CD14-positive monocyte (primary cell): ENCODE measurements at regions not wholly inside any gene's neighbourhood (a gene's known extent, or its start where the extent isn't known, plus 50 kb on each side); places are given as distances from the start of the nearest gene placed in this dataset.

Source experiments
- DNase-seq, 3 donors: peaks; one replicate each; pipeline ENCODE4 v3.0.0-alpha.2; 2011 to 2022
- H2AFZ ChIP-seq: 2 replicates; pipeline ENCODE4 v1.6.0; 2012; ENCODE audit warnings: mild to moderate bottlenecking, low read depth, low read length, inconsistent platforms; ENCODE audit not compliant: insufficient read depth, poor library complexity, severe bottlenecking
- H3K27ac ChIP-seq, 2 donors: 1 replicate in 1 of 2; 2 replicates in 1 of 2; pipeline ENCODE4 v1.5.1; 2012 to 2013; ENCODE audit warnings: low read length in 2 of 2, control low read depth in 1 of 2, inconsistent platforms in 1 of 2, low read depth in 1 of 2, mild to moderate bottlenecking in 1 of 2
- H3K27me3 ChIP-seq, 2 donors: one replicate each; pipeline versions ENCODE4 v1.6.0 to v1.6.1; 2011 to 2013; ENCODE audit warnings: low read length in 2 of 2; ENCODE audit not compliant: control insufficient read depth in 2 of 2, insufficient read depth in 2 of 2
- H3K36me3 ChIP-seq, 2 donors: replicated peaks in 1 of 2; 1 replicate in 1 of 2; 2 replicates in 1 of 2; pipeline versions ENCODE4 v1.5.1 to v1.6.1; 2012 to 2013; ENCODE audit warnings: low read length in 2 of 2, control low read depth in 1 of 2, inconsistent platforms in 1 of 2, mild to moderate bottlenecking in 1 of 2; ENCODE audit not compliant: insufficient read depth in 2 of 2, control insufficient read depth in 1 of 2
- H3K4me1 ChIP-seq, 2 donors: 1 replicate in 1 of 2; 2 replicates in 1 of 2; pipeline versions ENCODE4 v1.5.1 to v1.6.1; 2012 to 2013; ENCODE audit warnings: low read length in 2 of 2, control low read depth in 1 of 2, inconsistent platforms in 1 of 2, mild to moderate bottlenecking in 1 of 2, moderate library complexity in 1 of 2; ENCODE audit not compliant: insufficient read depth in 2 of 2, control insufficient read depth in 1 of 2
- H3K4me2 ChIP-seq: replicated peaks from 2 replicates; pipeline ENCODE3; 2012; ENCODE audit warnings: low read length, moderate library complexity, mild to moderate bottlenecking; ENCODE audit not compliant: poor library complexity, severe bottlenecking; ENCODE audit errors: extremely low read depth
- H3K4me3 ChIP-seq, 3 experiments: fragments of 200-600 bp in 1 of 3; sonication (generic) in 1 of 3; replicated peaks in 1 of 3; 1 replicate in 2 of 3; 2 replicates in 1 of 3; pipeline ENCODE4 v1.5.1; 2011 to 2013; ENCODE audit warnings: low read length in 3 of 3, mild to moderate bottlenecking in 3 of 3, control low read depth in 2 of 3, low read depth in 2 of 3, inconsistent platforms in 1 of 3, moderate library complexity in 1 of 3
- H3K79me2 ChIP-seq: 2 replicates; pipeline ENCODE4 v1.6.0; 2012; ENCODE audit warnings: mild to moderate bottlenecking, control low read depth, inconsistent platforms, low read length, moderate library complexity; ENCODE audit not compliant: insufficient read depth
- H3K9ac ChIP-seq: 2 replicates; pipeline ENCODE4 v1.6.0; 2017; ENCODE audit warnings: low read length, mild to moderate bottlenecking; ENCODE audit not compliant: insufficient read depth, poor library complexity, severe bottlenecking
- H3K9me3 ChIP-seq, 2 donors: replicated peaks in 1 of 2; 1 replicate in 1 of 2; 2 replicates in 1 of 2; pipeline versions ENCODE4 v1.5.1 to v1.6.1; 2012 to 2013; ENCODE audit warnings: low read length in 2 of 2, control low read depth in 1 of 2; ENCODE audit not compliant: control insufficient read depth in 1 of 2, insufficient read depth in 1 of 2
- H4K20me1 ChIP-seq: 2 replicates; pipeline ENCODE4 v1.6.0; 2012; ENCODE audit warnings: mild to moderate bottlenecking, low read length, control low read depth, moderate library complexity; ENCODE audit not compliant: insufficient read depth
- H3K27ac Mint-ChIP-seq, 7 donors: one replicate each; pipeline ENCODE4 v1.8.0; 2020; ENCODE audit warnings: mild to moderate bottlenecking in 7 of 7, mixed read lengths in 7 of 7, moderate library complexity in 6 of 7, inconsistent platforms in 2 of 7
- H3K27me3 Mint-ChIP-seq, 3 donors: one replicate each; pipeline ENCODE4 v1.8.0; 2021 to 2022; ENCODE audit warnings: low read depth in 3 of 3, mild to moderate bottlenecking in 3 of 3, mixed read lengths in 3 of 3, moderate library complexity in 3 of 3, inconsistent platforms in 1 of 3
- H3K36me3 Mint-ChIP-seq, 2 donors: one replicate each; pipeline ENCODE4 v1.8.0; 2020; ENCODE audit warnings: mixed read lengths in 2 of 2, inconsistent platforms in 1 of 2, mild to moderate bottlenecking in 1 of 2
- H3K4me1 Mint-ChIP-seq: one replicate; pipeline ENCODE4 v1.8.0; 2020; ENCODE audit warnings: mild to moderate bottlenecking, mixed read lengths
- H3K4me3 Mint-ChIP-seq, 2 donors: one replicate each; pipeline ENCODE4 v1.8.0; 2020; ENCODE audit warnings: mild to moderate bottlenecking in 2 of 2, mixed read lengths in 2 of 2, moderate library complexity in 1 of 2
- H3K9me3 Mint-ChIP-seq, 7 donors: one replicate each; pipeline ENCODE4 v1.8.0; 2020 to 2022; ENCODE audit warnings: mixed read lengths in 7 of 7, mild to moderate bottlenecking in 6 of 7, moderate library complexity in 6 of 7, inconsistent platforms in 2 of 7
- CTCF ChIP-seq: fragments of 200-600 bp; IDR thresholded peaks from one replicate; pipeline ENCODE4 v1.8.0; 2022; ENCODE audit warnings: antibody characterized with exemption, mild to moderate bottlenecking
- WGBS: methylation state at CpG from one replicate; pipeline ENCODE4 v1.1.5; 2013; ENCODE audit warnings: missing lambda C conversion rate; ENCODE audit not compliant: insufficient coverage; 5-methylcytosine and 5-hydroxymethylcytosine counted together
- intact Hi-C, 2 donors: fragments of 100-400 bp; cut with micrococcal nuclease; formaldehyde crosslinking; loops; one replicate each; pipeline versions ENCODE4 v1.15.0 to v1.15.1; 2023

GRCh38 chr17:59469786-59470485, 95.5 kb upstream of the DHX40 start:
- no peaks in the 10 kb centered on the region for H3K9me3 ChIP-seq
- Mint-ChIP-seq H3K36me3 (no peaks in the 10 kb centered on the region), H3K27me3 (peaks cover 0 to 2% (median 0%) of the 10 kb centered on the region in 3 donors), H3K27ac (no peak overlapping the region), H3K4me1 (no peaks in the 10 kb centered on the region), H3K9me3 (no peaks in the 10 kb centered on the region), H3K4me3 (no peak overlapping the region)
- no peak overlapping the region for H2AFZ ChIP-seq
- intact Hi-C loops: no loop called here
- H4K20me1 ChIP-seq: no peaks in the 10 kb centered on the region
- no peak overlapping the region for H3K9ac ChIP-seq
- H3K4me2 ChIP-seq: no peak overlapping the region
- H3K4me1 ChIP-seq: no peaks in the 10 kb centered on the region
- no peak overlapping the region for H3K27ac ChIP-seq
- no peaks in the 10 kb centered on the region for H3K79me2 ChIP-seq
- no peak for TF ChIP-seq CTCF
- no peak overlapping the region for H3K4me3 ChIP-seq
- H3K36me3 ChIP-seq: no peaks in the 10 kb centered on the region
- H3K27me3 ChIP-seq: no peaks in the 10 kb centered on the region
- DNase-seq: no peak
- 80% methylated on average over 1 of the region's 8 CpGs for WGBS

DNA sequence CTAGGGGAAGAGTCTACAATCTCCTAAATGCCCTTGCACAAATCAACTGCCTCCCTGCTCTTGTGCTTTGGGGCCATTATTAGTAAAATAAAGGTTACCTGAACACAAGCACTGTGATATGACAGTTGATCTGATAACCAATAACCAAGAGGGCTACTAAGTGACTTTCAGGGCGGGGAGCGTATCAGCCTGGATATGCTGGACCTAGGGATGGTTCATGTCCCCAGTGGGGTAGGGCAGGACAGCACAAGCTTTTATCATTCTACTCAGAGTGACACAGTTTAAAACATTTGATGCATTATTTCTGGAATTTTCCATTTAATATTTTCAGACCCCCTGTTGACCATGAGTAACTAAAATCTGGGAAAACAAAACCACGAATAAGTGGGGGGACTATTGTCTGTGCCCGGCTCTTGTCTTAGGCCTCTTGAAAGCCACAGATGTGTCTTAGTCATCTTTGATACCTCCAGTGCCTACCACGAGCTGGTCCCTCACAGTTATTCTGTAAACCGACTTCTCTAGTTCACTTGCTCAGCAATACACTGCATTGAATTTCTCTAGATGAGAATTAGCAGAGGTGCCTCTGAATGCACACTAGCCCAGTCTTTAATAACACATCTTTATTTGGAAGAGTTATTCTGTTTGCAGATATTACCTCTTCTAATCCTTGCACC, 94.6 kb upstream of the DHX40 start:
- Mint-ChIP-seq H3K4me1 (no peaks in the 10 kb centered on the region), H3K9me3 (peaks cover 0 to 1% (median 0%) of the 10 kb centered on the region in 7 donors), H3K4me3 (no peak overlapping the region), H3K27ac (no peak overlapping the region), H3K36me3 (no peaks in the 10 kb centered on the region), H3K27me3 (no peaks in the 10 kb centered on the region)
- no peak overlapping the region for H2AFZ ChIP-seq
- intact Hi-C loops: no loop called here
- no peaks in the 10 kb centered on the region for H3K9me3 ChIP-seq
- no peak overlapping the region for H3K9ac ChIP-seq
- H3K36me3 ChIP-seq: no peaks in the 10 kb centered on the region
- no peak overlapping the region for H3K27ac ChIP-seq
- WGBS: 82% methylated on average over 3 of the region's 6 CpGs
- no peak overlapping the region for H3K4me3 ChIP-seq
- no peak for DNase-seq
- H3K4me1 ChIP-seq: no peaks in the 10 kb centered on the region
- no peak overlapping the region for H3K4me2 ChIP-seq
- no peak for TF ChIP-seq CTCF
- H3K27me3 ChIP-seq: no peaks in the 10 kb centered on the region
- H4K20me1 ChIP-seq: no peaks in the 10 kb centered on the region
- no peaks in the 10 kb centered on the region for H3K79me2 ChIP-seq
